Activated CD8-positive, alpha-beta memory T cell treated with anti-CD3 and anti-CD28 coated beads, Interleukin-2, amount 50 U/mL, for 4 hours (primary cell): ENCODE measurements at regions not wholly inside any gene's neighbourhood (a gene's known extent, or its start where the extent isn't known, plus 50 kb on each side); places are given as distances from the start of the nearest gene placed in this dataset.

Source experiments
- DNase-seq: peaks from one replicate; pipeline ENCODE4 v3.0.0-alpha.2; 2020

DNA sequence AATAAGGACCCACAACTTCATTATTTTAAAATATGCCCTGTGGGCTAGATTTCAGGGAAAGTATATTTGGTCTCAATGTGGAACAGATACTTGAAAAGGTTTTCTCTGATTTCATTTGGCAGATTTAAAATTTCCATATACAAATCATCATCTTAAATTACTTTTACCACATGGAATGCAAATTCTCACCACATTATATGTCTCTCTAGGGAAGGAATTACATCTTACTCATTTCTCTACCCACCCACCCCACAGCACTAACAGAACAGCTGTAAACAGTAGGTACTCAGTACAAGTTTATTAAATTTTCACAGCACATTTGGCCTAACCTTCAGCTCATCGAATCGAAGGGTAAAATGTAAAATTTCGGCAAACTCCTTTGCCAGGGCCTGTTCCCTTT, 104.0 kb downstream of the CYRIA start:
- no peak for DNase-seq

GRCh38 chr2:16561251-16561650, 104.4 kb downstream of the CYRIA start:
- no peak for DNase-seq

GRCh38 chr2:16559278-16560067, 106.2 kb downstream of the CYRIA start:
- DNase-seq, result no peak

DNA sequence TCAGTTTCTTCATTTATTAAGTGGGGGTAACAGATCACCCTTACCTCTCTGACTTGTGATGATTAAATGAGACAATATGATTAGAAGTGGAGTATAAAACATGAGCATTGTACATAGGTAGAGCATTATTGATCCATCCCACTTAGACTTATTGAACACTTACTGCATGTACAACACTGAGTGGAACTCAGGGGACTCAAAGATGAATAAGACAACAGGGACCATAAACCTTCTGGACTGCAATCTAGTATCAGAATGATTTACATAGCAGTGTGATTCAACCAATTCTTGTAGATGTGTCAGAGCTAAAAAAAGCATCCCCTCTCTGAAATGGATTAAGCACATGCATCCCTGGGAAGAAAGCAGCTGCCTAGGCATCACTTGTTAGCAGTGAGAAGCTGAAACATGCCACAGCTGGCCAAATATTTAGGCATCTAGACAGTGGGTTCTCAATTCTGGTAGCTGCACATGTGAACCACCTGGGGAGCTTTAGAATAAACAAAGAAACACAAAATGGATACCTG, 111.5 kb downstream of the CYRIA start:
- DNase-seq, result no peak

- no peak for DNase-seq
Observed at GRCh38 chr2:16553226-16553625, 112.4 kb downstream of the CYRIA start.

GRCh38 chr2:16552202-16552601, 113.4 kb downstream of the CYRIA start:
- no peak for DNase-seq

GRCh38 chr2:16548036-16548435, 117.6 kb downstream of the CYRIA start:
- DNase-seq, result no peak

- DNase-seq, result no peak
Observed at GRCh38 chr2:16546128-16546754, 119.4 kb downstream of the CYRIA start.

GRCh38 chr2:16538707-16539106, 126.9 kb downstream of the CYRIA start:
- no peak for DNase-seq

DNA sequence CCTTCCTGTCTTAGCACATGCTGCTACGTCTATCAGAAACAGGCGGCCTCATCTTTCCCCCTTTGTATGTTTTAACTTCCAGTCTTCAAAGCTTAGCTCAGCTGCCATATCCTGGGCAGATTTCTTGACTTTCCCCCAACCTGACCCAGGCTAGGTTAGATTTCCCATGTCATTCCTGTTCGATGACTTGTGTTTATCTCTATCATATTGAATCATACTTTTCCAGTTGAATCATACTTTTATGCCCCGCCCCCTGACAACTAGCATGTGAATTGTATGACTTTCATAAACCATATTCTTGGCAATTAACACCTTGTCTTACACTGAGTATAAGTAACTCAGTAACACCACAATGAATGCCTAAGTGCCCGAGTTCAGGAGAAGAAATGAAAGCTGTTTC, 128.3 kb downstream of the CYRIA start:
- no peak for DNase-seq

DNA sequence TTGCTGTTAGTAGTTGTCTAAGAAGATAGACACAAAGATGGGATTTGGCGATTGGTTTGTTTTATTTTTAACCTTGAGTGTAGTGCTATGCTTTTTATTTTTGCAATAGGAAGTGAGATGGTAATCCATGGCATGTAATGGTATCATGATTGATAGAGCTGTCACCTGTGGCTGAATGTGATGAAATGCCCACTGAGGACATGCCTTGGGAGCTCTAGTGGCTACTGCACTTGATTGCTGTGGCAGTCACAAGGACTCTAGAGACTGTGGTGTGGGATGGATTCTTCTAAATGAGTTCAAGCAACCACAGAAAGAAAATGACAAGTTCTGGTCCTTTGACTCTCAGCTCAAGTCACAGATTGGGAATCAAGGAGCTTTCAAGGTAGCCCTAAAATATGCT, 139.4 kb downstream of the CYRIA start:
- no peak for DNase-seq

DNA sequence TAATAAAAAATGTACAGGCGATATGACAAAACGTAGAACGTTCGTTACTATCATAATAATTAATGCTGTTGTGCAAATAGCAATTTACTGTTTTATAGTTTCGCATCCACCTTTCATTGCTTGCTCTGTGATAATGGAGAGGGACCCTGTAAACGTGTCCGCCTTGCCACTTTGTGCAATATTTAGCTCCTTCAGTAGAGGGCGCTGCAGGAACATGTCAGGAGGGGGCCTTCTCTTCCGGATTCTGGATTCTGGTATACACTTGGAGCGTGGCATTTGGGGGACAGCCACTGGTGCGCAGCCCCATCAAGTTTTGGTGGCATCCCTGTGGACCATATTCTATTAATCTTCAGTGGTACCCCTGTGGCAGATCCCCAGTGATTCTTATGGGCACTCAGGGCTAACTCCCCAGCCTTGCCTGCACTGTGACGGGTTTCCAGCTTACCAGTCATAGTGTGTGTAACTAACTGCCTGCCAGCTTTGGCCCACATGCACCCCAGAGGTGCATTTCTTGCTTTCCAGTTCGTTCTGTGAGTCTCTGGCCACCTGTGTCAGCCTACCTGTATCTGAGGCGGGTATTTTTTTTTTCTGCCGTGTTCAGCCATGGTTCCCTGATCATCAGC, 140.3 kb downstream of the CYRIA start:
- DNase-seq, result no peak

DNA sequence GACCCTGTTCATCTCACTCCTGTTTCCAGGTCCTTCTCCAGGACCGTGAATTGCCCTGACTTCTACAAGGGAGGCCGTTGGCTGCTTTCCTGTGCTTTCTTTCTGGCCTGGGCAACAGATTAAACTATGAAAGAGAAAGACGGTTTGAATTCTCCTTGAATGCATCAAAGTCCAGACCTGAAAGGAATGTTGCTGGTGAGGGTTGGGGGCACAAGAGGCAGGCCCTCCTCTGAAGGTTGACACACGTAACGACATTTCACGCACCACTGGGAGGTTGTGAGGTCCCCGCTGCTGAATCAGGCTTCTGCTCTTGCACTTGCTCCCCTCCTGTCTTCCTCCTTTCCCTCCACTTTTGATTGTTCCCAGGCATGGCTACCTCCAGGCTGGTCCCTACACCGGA, 141.9 kb downstream of the CYRIA start:
- DNase-seq, result no peak

- no peak for DNase-seq
Observed at GRCh38 chr2:16522031-16522831, 143.4 kb downstream of the CYRIA start.

DNA sequence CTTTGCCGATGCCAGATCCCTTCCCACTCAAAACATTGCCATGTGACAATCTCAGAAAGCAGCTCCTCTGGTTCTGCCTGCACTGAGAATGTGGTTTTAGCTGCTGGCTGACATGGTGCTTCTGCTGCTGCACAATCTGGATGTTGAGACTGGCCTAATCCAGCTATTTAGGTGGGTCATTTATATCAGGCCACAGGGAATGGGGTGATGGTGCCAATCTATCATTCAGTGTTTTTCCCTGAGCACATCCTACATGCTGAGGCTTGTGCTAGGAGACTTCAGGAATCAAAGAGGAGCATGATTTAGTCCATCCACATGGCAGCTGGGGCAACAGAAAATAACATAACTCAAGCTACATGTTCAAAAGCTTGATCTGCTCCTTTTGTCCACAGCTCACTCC, 144.7 kb downstream of the CYRIA start:
- DNase-seq, result no peak

DNA sequence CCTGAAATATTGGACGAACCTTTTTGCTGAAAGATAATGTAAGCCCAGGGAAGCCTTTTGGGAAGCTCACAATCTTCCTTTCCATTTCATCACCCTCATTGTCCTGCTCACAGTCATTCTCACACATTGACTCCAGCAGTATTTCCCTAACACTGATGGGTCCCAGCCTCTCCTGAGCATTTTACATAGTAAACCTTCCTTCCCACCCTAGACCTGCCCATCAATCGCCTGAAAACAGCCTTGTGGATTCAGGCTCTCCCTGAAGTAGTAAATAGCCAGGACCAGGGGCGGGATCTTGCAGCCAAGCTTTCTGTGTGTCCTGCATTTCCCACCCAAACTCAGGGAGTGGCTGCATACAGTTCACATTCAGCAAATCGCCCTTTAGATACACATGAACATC, 149.9 kb downstream of the CYRIA start:
- no peak for DNase-seq

DNA sequence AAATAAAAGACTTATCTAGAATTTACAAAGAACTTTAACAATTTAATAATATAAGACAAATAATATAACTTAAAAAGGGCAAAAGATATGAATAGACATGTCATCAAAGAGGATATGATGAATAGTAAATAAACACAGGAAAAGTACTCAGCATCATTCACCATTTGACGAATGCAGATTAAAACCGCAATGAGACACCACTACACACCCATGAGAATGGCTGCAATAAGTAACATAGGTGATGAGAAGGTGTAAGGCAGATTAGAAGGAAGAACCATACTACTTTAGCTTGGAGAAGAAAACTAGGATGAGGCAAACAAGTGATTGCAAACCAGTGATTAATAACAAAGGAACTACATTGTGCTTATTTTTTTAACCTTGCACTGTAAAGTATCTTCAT, 152.0 kb downstream of the CYRIA start:
- no peak for DNase-seq

DNA sequence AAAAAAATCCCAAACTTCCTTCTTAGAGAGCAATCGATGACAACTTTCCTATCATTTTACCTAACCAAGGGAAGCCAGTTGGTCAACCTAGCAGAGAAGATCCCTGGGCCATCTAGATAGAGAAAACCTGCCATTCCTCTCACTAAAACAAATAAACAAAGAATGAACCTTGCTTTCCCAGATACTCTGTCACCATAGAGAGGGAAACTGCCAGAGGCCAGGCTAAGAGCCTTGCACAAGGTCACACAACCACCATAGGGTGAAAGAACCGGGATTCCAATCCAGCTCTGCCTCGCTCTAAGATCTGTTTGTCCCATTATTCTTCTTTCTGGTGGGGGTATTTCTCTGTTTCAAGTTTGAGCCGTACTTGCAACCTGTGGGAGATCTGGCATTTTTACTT, 154.6 kb downstream of the CYRIA start:
- DNase-seq, result no peak

DNA sequence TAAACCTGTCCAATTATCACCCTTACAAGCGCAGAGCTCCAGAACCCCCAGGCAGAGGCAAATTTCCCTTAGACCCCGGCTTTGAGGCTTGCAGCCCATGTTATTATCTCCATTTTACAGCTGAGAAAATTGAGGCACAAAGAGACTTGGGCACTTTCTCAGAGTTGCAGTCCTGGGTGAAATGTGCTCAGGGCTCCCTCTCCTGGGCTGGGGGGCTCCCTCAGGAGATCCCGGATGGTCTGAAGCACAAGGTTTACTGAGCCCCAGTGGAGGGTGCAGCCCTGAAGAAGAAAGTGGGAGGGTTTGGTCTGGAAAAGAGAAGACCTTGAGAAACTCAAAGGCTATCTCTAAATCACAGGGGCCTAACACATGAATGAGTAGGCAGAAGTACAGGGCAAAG, 156.6 kb downstream of the CYRIA start:
- DNase-seq, result no peak

DNA sequence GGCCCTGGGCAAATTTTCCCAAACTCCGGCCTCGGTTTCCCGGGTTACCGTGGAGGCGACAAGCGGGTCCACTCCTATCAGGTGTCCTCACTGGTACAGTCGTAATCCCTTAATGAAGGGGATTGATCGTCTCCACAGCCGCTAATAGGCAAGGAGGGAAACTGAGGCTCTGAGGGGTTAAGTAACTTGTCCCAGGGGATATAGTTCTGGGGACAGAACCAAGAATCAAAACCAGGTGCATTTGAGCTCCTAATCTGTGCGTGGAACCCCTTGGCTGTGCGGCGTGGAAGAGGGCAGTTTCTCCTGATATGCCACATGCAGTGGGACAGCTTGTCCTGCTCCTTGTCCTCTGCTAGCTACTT, 157.2 kb downstream of the CYRIA start:
- DNase-seq, result no peak

- no peak for DNase-seq
Observed at GRCh38 chr2:16507655-16508489, 157.8 kb downstream of the CYRIA start.

DNA sequence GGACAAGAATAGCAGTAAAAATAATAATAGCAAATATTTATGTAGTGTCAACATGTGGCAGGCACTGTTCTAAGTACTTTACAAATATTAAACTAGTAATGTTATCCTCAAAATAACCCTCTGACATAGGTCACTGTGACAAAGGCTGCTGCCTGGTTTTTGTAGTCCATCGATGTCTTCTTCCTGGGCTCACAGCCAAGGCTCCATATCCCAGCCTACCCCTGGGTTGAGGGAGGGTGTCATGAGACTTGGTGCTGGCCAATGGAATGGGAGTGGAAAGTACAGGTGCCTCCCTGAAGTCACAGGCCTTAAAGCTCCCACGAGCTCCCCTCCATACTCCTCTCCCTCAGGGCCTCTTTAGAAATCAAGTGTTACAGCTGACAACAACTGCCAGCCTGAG, 159.3 kb downstream of the CYRIA start:
- DNase-seq, result no peak
